ENCODE measurements at regions not wholly inside any gene's neighbourhood (a gene's known extent, or its start where the extent isn't known, plus 50 kb on each side); places are given as distances from the start of the nearest gene placed in this dataset.

- CTCF ChIA-PET: no interaction called here
- POLR2A ChIA-PET (ENCODE audit: unreplicated experiment): no interaction called here
- TF ChIP-seq CTCF (conservative IDR thresholded peaks at IDR 0.05; ENCODE audit: low read depth, low read length) (no peak), EZH2 (IDR thresholded peaks at IDR 0.05; ENCODE audit: low read length, unreplicated experiment) (no peak), EZH2phosphoT487 (IDR thresholded peaks at IDR 0.05; ENCODE audit: borderline replicate concordance, low read length) (no peak)
Observed at GRCh38 chr12:19035536-19035935, 94.0 kb upstream of the PLEKHA5 start.

GRCh38 chr12:19036673-19037357 lies 92.7 kb upstream of the PLEKHA5 start:
- no peak overlapping the region for H3K27ac ChIP-seq (ENCODE audit: low read length)
- ChIA-PET POLR2A (ENCODE audit: unreplicated experiment) (no interaction called here), CTCF (no interaction called here)
- DNase-seq (no peak), ATAC-seq (no peak)
- H3K4me2 ChIP-seq (ENCODE audit: low read length): no peak overlapping the region
- H3K79me2 ChIP-seq (ENCODE audit: low read length): no peaks in the 10 kb centered on the region
- H3K4me3 ChIP-seq (ENCODE audit: low read length): no peak overlapping the region
- TF ChIP-seq EZH2phosphoT487 (IDR thresholded peaks at IDR 0.05; ENCODE audit: borderline replicate concordance, low read length) (no peak), CTCF (conservative IDR thresholded peaks at IDR 0.05; ENCODE audit: low read depth, low read length) (no peak), EZH2 (IDR thresholded peaks at IDR 0.05; ENCODE audit: low read length, unreplicated experiment) (no peak)
- BruUV-seq (replicated peaks): no TSS peak
- H4K20me1 ChIP-seq (ENCODE audit: low read length): no peaks in the 10 kb centered on the region
- no peaks in the 10 kb centered on the region for H3K9me3 ChIP-seq (ENCODE audit: low read length)
- no peak overlapping the region for H3K9ac ChIP-seq (ENCODE audit: low read length)
- no peaks in the 10 kb centered on the region for H3F3A ChIP-seq (ENCODE audit: low read length, unreplicated experiment)
- no peak overlapping the region for H2AFZ ChIP-seq (ENCODE audit: low read length)
- no peaks in the 10 kb centered on the region; the same call in 1 of the 2 replicates for H3K36me3 ChIP-seq (ENCODE audit: low read depth, low read length)
- H3K9me2 ChIP-seq (replicated peaks; ENCODE audit: low read length): no peaks in the 10 kb centered on the region
- intact Hi-C loops (cut with micrococcal nuclease): no loop called here
- no peaks in the 10 kb centered on the region for H3K4me1 ChIP-seq (ENCODE audit: insufficient read depth, low read length)
- H3K27me3 ChIP-seq (ENCODE audit: low read length): no peaks in the 10 kb centered on the region

More at GRCh38 chr12:19035536-19035935, 94.0 kb upstream of the PLEKHA5 start:
- Histone ChIP-seq H3K4me2 (ENCODE audit: low read length) (no peak overlapping the region), H3K36me3 (ENCODE audit: low read depth, low read length) (no peaks in the 10 kb centered on the region; the same call in 1 of the 2 replicates), H2AFZ (ENCODE audit: low read length) (no peak overlapping the region), H3K4me1 (ENCODE audit: insufficient read depth, low read length) (peaks cover 11% of the 10 kb centered on the region), H3K27ac (ENCODE audit: low read length) (no peak overlapping the region), H3K79me2 (ENCODE audit: low read length) (no peaks in the 10 kb centered on the region), H4K20me1 (ENCODE audit: low read length) (no peaks in the 10 kb centered on the region), H3K9ac (ENCODE audit: low read length) (no peak overlapping the region), H3K9me2 (replicated peaks; ENCODE audit: low read length) (no peaks in the 10 kb centered on the region), H3F3A (ENCODE audit: low read length, unreplicated experiment) (no peaks in the 10 kb centered on the region), H3K4me3 (ENCODE audit: low read length) (no peak overlapping the region), H3K9me3 (ENCODE audit: low read length) (no peaks in the 10 kb centered on the region), H3K27me3 (ENCODE audit: low read length) (no peaks in the 10 kb centered on the region)
- ATAC-seq: no peak
- intact Hi-C loops (cut with micrococcal nuclease): no loop called here
- DNase-seq: no peak
- BruUV-seq (replicated peaks): no TSS peak

- TF ChIP-seq CTCF (conservative IDR thresholded peaks at IDR 0.05; ENCODE audit: low read depth, low read length): no peak
- TF ChIP-seq EZH2phosphoT487 (IDR thresholded peaks at IDR 0.05; ENCODE audit: borderline replicate concordance, low read length): no peak
- TF ChIP-seq EZH2 (IDR thresholded peaks at IDR 0.05; ENCODE audit: low read length, unreplicated experiment): no peak
- H3K9ac ChIP-seq (ENCODE audit: low read length): no peak overlapping the region
- H3K27me3 ChIP-seq (ENCODE audit: low read length): no peaks in the 10 kb centered on the region
- ChIA-PET POLR2A (ENCODE audit: unreplicated experiment) (no interaction called here), CTCF (no interaction called here)
- no peaks in the 10 kb centered on the region for H3K4me1 ChIP-seq (ENCODE audit: insufficient read depth, low read length)
- BruUV-seq (replicated peaks): no TSS peak
- no peak for DNase-seq
- no peaks in the 10 kb centered on the region for H3K36me3 ChIP-seq (ENCODE audit: low read depth, low read length)
- no peaks in the 10 kb centered on the region for H3K9me2 ChIP-seq (replicated peaks; ENCODE audit: low read length)
- no peak overlapping the region for H2AFZ ChIP-seq (ENCODE audit: low read length)
- no peak overlapping the region for H3K4me3 ChIP-seq (ENCODE audit: low read length)
- H3K79me2 ChIP-seq (ENCODE audit: low read length): no peaks in the 10 kb centered on the region
- no peak overlapping the region for H3K4me2 ChIP-seq (ENCODE audit: low read length)
- intact Hi-C loops (cut with micrococcal nuclease): no loop called here
- no peaks in the 10 kb centered on the region for H3F3A ChIP-seq (ENCODE audit: low read length, unreplicated experiment)
- H3K27ac ChIP-seq (ENCODE audit: low read length): no peak overlapping the region
- ATAC-seq: no peak
- no peaks in the 10 kb centered on the region for H4K20me1 ChIP-seq (ENCODE audit: low read length)
- H3K9me3 ChIP-seq (ENCODE audit: low read length): no peaks in the 10 kb centered on the region
Observed at GRCh38 chr12:19038209-19038608, 91.3 kb upstream of the PLEKHA5 start.

Data from PC-3 (cell line).